GM12891 (cell line): ENCODE measurements at regions not wholly inside any gene's neighbourhood (a gene's known extent, or its start where the extent isn't known, plus 50 kb on each side); places are given as distances from the start of the nearest gene placed in this dataset.

Experiments
- PAX5 ChIP-seq: IDR thresholded peaks from 2 replicates; pipeline ENCODE4 v1.6.1; 2011; ENCODE audit warnings: low read length, moderate library complexity, mild to moderate bottlenecking; ENCODE audit not compliant: insufficient read depth, severe bottlenecking
- POLR2A ChIP-seq: IDR thresholded peaks from 2 replicates; pipeline ENCODE4 v1.6.1; 2011; ENCODE audit warnings: low read depth, low read length, control low read depth
- POLR2AphosphoS5 ChIP-seq: IDR thresholded peaks from 2 replicates; pipeline ENCODE4 v1.6.1; 2011; ENCODE audit warnings: low read depth, low read length, control low read depth
- POU2F2 ChIP-seq: IDR thresholded peaks from 2 replicates; pipeline ENCODE4 v1.6.1; 2011; ENCODE audit warnings: low read depth, mild to moderate bottlenecking, control low read depth, low read length, moderate library complexity
- TAF1 ChIP-seq: IDR thresholded peaks from 2 replicates; pipeline ENCODE4 v1.6.1; 2011; ENCODE audit warnings: low read depth, low read length, control low read depth

DNA sequence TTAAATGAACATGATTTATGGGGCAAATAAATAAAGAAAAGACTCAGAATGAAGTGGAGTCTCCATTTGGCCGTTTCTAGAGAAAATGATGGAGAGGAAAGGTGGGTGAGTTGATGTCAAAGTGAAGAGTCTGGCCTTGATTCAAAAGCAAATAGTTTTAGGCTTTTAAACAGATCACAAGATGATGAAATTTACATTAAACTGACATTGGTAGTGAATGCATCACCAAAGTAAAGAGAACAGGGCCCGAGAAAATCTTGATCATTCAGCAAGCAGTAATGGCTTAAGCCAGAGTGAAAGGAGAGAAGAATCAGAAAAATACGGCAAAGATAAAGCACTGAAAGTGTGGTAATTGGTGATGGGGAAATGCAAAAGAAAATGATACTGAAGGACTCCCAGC is 460.0 kb upstream of the SGCD start:
- no peak for TF ChIP-seq POLR2A
- no peak for TF ChIP-seq POU2F2
- TF ChIP-seq TAF1: no peak
- no peak for TF ChIP-seq PAX5
- TF ChIP-seq POLR2AphosphoS5: no peak
